ENCODE measurements at regions not wholly inside any gene's neighbourhood (a gene's known extent, or its start where the extent isn't known, plus 50 kb on each side); places are given as distances from the start of the nearest gene placed in this dataset.

- TF ChIP-seq, protein P1, sequence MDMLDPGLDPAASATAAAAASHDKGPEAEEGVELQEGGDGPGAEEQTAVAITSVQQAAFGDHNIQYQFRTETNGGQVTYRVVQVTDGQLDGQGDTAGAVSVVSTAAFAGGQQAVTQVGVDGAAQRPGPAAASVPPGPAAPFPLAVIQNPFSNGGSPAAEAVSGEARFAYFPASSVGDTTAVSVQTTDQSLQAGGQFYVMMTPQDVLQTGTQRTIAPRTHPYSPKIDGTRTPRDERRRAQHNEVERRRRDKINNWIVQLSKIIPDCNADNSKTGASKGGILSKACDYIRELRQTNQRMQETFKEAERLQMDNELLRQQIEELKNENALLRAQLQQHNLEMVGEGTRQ (IDR thresholded peaks at IDR 0.05), result no peak
- TF ChIP-seq ZFP36 (IDR thresholded peaks at IDR 0.05; ENCODE audit: borderline replicate concordance, partially characterized antibody), result no peak
- no peak for TF ChIP-seq NR3C1 (IDR thresholded peaks at IDR 0.05)
- TF ChIP-seq E2F6 (IDR thresholded peaks at IDR 0.05; ENCODE audit: borderline replicate concordance, low read depth), result no peak
- no peak for TF ChIP-seq JUN (IDR thresholded peaks at IDR 0.05)
- TF ChIP-seq HOXB13 (CRISPR knock-in tag; IDR thresholded peaks at IDR 0.05; ENCODE audit: low read depth), result no peak
- no peak for TF ChIP-seq RFX5 (IDR thresholded peaks at IDR 0.05)
Observed at GRCh38 chr3:101131767-101132166, 138.5 kb upstream of the ABI3BP start (continued).

- no peak for ATAC-seq
- POLR2A ChIA-PET, result no interaction called here
- DNase-seq (ENCODE audit: low read depth in 1 of 2, low spot score in 1 of 2), result no peak
Observed at GRCh38 chr3:101128786-101129185, 135.6 kb upstream of the ABI3BP start.

DNA sequence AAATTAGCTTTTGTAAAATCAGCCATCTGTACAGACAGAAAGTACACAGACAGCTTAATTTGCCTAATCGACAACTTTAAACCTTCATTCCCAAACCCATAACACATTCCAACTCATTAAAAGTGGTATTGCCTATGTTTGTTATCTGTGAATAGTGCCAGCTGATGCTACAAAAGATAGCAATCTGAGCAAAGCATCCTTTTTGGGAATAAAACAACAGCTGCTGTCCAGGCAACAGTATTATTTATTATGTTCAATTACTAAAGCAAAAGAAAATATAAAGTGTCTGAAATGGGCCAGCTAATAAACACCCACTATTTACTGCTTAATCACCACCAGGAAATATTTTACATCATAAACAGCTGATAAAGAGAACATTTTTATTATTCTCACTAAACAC, 134.8 kb upstream of the ABI3BP start:
- TF ChIP-seq NR3C1 (IDR thresholded peaks at IDR 0.05), result no peak
- TF ChIP-seq, protein P1 (IDR thresholded peaks at IDR 0.05), result no peak
- no peak for TF ChIP-seq JUNB (IDR thresholded peaks at IDR 0.05)
- TF ChIP-seq REST (IDR thresholded peaks at IDR 0.05), result no peak
- no peak for TF ChIP-seq ESRRA (IDR thresholded peaks at IDR 0.05; ENCODE audit: borderline replicate concordance, low read length)
- no peak for TF ChIP-seq MYC (IDR thresholded peaks at IDR 0.05; ENCODE audit: borderline replicate concordance, low read length)
- no peak for TF ChIP-seq KDM1A (IDR thresholded peaks at IDR 0.05; ENCODE audit: low read depth)
- no peak for TF ChIP-seq CBX8 (IDR thresholded peaks at IDR 0.05)
- TF ChIP-seq NFE2L2 (conservative IDR thresholded peaks at IDR 0.05; ENCODE audit: low read length), result no peak
- no peak for TF ChIP-seq TP53 (CRISPR knock-in tag; IDR thresholded peaks at IDR 0.05)
- TF ChIP-seq MAX (IDR thresholded peaks at IDR 0.05), result no peak
- no peak for TF ChIP-seq CHD4 (IDR thresholded peaks at IDR 0.05; ENCODE audit: borderline replicate concordance)
- TF ChIP-seq ZNF302 (CRISPR knock-in tag; IDR thresholded peaks at IDR 0.05), result no peak
- TF ChIP-seq, protein P2, sequence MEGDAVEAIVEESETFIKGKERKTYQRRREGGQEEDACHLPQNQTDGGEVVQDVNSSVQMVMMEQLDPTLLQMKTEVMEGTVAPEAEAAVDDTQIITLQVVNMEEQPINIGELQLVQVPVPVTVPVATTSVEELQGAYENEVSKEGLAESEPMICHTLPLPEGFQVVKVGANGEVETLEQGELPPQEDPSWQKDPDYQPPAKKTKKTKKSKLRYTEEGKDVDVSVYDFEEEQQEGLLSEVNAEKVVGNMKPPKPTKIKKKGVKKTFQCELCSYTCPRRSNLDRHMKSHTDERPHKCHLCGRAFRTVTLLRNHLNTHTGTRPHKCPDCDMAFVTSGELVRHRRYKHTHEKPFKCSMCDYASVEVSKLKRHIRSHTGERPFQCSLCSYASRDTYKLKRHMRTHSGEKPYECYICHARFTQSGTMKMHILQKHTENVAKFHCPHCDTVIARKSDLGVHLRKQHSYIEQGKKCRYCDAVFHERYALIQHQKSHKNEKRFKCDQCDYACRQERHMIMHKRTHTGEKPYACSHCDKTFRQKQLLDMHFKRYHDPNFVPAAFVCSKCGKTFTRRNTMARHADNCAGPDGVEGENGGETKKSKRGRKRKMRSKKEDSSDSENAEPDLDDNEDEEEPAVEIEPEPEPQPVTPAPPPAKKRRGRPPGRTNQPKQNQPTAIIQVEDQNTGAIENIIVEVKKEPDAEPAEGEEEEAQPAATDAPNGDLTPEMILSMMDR (IDR thresholded peaks at IDR 0.05), result no peak
- no peak for TF ChIP-seq EP300 (IDR thresholded peaks at IDR 0.05)
- WGBS (ENCODE audit: missing lambda C conversion rate), result 86% methylated on average over 1 of the region's 1 CpG
- FAIRE-seq (no peak), DNase-seq (ENCODE audit: low read depth in 1 of 2, low spot score in 1 of 2) (no peak), ATAC-seq (no peak)
- Histone ChIP-seq H3K4me3 (no peak overlapping the region), H3K27ac (no peak overlapping the region), H3K9me3 (no peaks in the 10 kb centered on the region), H3K4me2 (no peak overlapping the region), H3K4me1 (peaks cover 6% of the 10 kb centered on the region; the same call in 2 of the 3 replicates)
- POLR2A ChIA-PET, result no interaction called here
- CTCF ChIA-PET, result interaction anchor here (0.7 to 1.5 kb wide), 3 partner anchors 9 to 25 kb away, joined by 3 read pairs; no protein-coding TSS in a partner anchor

More at GRCh38 chr3:101128786-101129185, 135.6 kb upstream of the ABI3BP start:
- no peak for FAIRE-seq
- TF ChIP-seq BHLHE40 (IDR thresholded peaks at IDR 0.05; ENCODE audit: low read depth, low read length) (no peak), BCL3 (IDR thresholded peaks at IDR 0.05) (no peak), KDM1A (IDR thresholded peaks at IDR 0.05; ENCODE audit: low read depth) (no peak), HES2 (IDR thresholded peaks at IDR 0.05) (no peak)
- H3K4me2 ChIP-seq, result no peak overlapping the region
- H3K4me3 ChIP-seq, result no peak overlapping the region
- no peaks in the 10 kb centered on the region for H3K9me3 ChIP-seq
- CTCF ChIA-PET, result interaction anchor here (1.1 to 1.5 kb wide), 2 partner anchors 8 to 14 kb away, joined by 3 read pairs; no protein-coding TSS in a partner anchor
- no peaks in the 10 kb centered on the region for H3K4me1 ChIP-seq
- H3K27ac ChIP-seq, result no peak overlapping the region
- 54% methylated on average over 9 of the region's 9 CpGs for WGBS (ENCODE audit: missing lambda C conversion rate)
